ENCODE measurements at regions not wholly inside any gene's neighbourhood (a gene's known extent, or its start where the extent isn't known, plus 50 kb on each side); places are given as distances from the start of the nearest gene placed in this dataset.
"Not testable (repeated sequence)": the region's sequence is repeated elsewhere in the genome, so short reads cannot be mapped to it uniquely, and the experiment has no call there.

- no peak for DNase-seq
- no peak overlapping the region for H3K4me3 ChIP-seq
- TF ChIP-seq POLR2AphosphoS5 (IDR thresholded peaks at IDR 0.05) (no peak), POLR2A (IDR thresholded peaks at IDR 0.05) (no peak)
- TF ChIP-seq, protein P1, sequence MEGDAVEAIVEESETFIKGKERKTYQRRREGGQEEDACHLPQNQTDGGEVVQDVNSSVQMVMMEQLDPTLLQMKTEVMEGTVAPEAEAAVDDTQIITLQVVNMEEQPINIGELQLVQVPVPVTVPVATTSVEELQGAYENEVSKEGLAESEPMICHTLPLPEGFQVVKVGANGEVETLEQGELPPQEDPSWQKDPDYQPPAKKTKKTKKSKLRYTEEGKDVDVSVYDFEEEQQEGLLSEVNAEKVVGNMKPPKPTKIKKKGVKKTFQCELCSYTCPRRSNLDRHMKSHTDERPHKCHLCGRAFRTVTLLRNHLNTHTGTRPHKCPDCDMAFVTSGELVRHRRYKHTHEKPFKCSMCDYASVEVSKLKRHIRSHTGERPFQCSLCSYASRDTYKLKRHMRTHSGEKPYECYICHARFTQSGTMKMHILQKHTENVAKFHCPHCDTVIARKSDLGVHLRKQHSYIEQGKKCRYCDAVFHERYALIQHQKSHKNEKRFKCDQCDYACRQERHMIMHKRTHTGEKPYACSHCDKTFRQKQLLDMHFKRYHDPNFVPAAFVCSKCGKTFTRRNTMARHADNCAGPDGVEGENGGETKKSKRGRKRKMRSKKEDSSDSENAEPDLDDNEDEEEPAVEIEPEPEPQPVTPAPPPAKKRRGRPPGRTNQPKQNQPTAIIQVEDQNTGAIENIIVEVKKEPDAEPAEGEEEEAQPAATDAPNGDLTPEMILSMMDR (IDR thresholded peaks at IDR 0.05 in 8 of 11, conservative IDR thresholded peaks at IDR 0.05 in 3 of 11), result no peak
- H3K4me1 ChIP-seq, result no peaks in the 10 kb centered on the region
- peaks cover 0 to 5% (median 0%) of the 10 kb centered on the region in 7 donors for H3K27me3 ChIP-seq (replicated peaks in 1 of 7)
- peaks cover 0 to 5% (median 0%) of the 10 kb centered on the region in 8 donors for H3K9me3 ChIP-seq
- no peaks in the 10 kb centered on the region for H3K36me3 ChIP-seq
- intact Hi-C loops (cut with DNase I; ENCODE audit: low total_unique reads), result no loop called here
- H3K27ac ChIP-seq, result no peak overlapping the region
- 22 to 52% (median 39%) methylated on average over 1 of the region's 1 CpG for WGBS, 5 donors
These were observed 615.0 kb downstream of the FAM133A start for GRCh38 chrX:94288972-94289371.

GRCh38 chrX:94302446-94302845, 628.4 kb downstream of the FAM133A start:
- Histone ChIP-seq H3K9me3 (peaks cover 0 to 42% (median 13%) of the 10 kb centered on the region in 8 donors), H3K36me3 (no peaks in the 10 kb centered on the region), H3K4me1 (no peaks in the 10 kb centered on the region), H3K4me3 (no peak overlapping the region), H3K27me3 (replicated peaks in 1 of 7) (no peaks in the 10 kb centered on the region), H3K27ac (no peak overlapping the region)
- intact Hi-C loops (cut with DNase I; ENCODE audit: low total_unique reads), result no loop called here
- TF ChIP-seq POLR2AphosphoS5 (IDR thresholded peaks at IDR 0.05) (no peak), POLR2A (IDR thresholded peaks at IDR 0.05) (no peak)
- TF ChIP-seq, protein P1 (IDR thresholded peaks at IDR 0.05 in 8 of 11, conservative IDR thresholded peaks at IDR 0.05 in 3 of 11), result no peak
- 50 to 93% (median 88%) methylated on average over 1 to 2 of the region's 2 CpGs for WGBS, 5 donors
- DNase-seq, result no peak

- Histone ChIP-seq H3K4me3 (no peak overlapping the region), H3K36me3 (no peaks in the 10 kb centered on the region), H3K27me3 (replicated peaks in 1 of 7) (no peaks in the 10 kb centered on the region), H3K4me1 (no peaks in the 10 kb centered on the region), H3K9me3 (no peaks in the 10 kb centered on the region), H3K27ac (no peak overlapping the region)
- TF ChIP-seq, protein P1 (IDR thresholded peaks at IDR 0.05 in 8 of 11, conservative IDR thresholded peaks at IDR 0.05 in 3 of 11), result no peak
- TF ChIP-seq POLR2AphosphoS5 (IDR thresholded peaks at IDR 0.05) (no peak), POLR2A (IDR thresholded peaks at IDR 0.05) (no peak)
- 59 to 93% (median 77%) methylated on average over 1 of the region's 1 CpG for WGBS, 5 donors
- intact Hi-C loops (cut with DNase I; ENCODE audit: low total_unique reads), result no loop called here
- no peak for DNase-seq
These were observed 655.2 kb downstream of the FAM133A start for GRCh38 chrX:94329182-94329581.

GRCh38 chrX:94341730-94342129, 667.7 kb downstream of the FAM133A start:
- H3K36me3 ChIP-seq; H3K27me3 ChIP-seq (replicated peaks in 1 of 7); intact Hi-C loops (cut with DNase I; ENCODE audit: low total_unique reads); H3K9me3 ChIP-seq; H3K27ac ChIP-seq; H3K4me1 ChIP-seq; H3K4me3 ChIP-seq; DNase-seq: not testable (repeated sequence)
- 80 to 95% (median 86%) methylated on average over 7 of the region's 7 CpGs for WGBS, 5 donors

GRCh38 chrX:94361241-94361640, 687.2 kb downstream of the FAM133A start:
- H3K4me1 ChIP-seq, result no peaks in the 10 kb centered on the region
- intact Hi-C loops (cut with DNase I; ENCODE audit: low total_unique reads), result no loop called here
- no peak overlapping the region for H3K27ac ChIP-seq
- no peaks in the 10 kb centered on the region for H3K9me3 ChIP-seq
- 65 to 87% (median 79%) methylated on average over 10 of the region's 10 CpGs for WGBS, 5 donors
- no peak for DNase-seq
- TF ChIP-seq, protein P1 (IDR thresholded peaks at IDR 0.05 in 8 of 11, conservative IDR thresholded peaks at IDR 0.05 in 3 of 11), result no peak
- TF ChIP-seq POLR2AphosphoS5 (IDR thresholded peaks at IDR 0.05) (no peak), POLR2A (IDR thresholded peaks at IDR 0.05) (no peak)
- H3K36me3 ChIP-seq, result no peaks in the 10 kb centered on the region
- no peak overlapping the region for H3K4me3 ChIP-seq
- no peaks in the 10 kb centered on the region for H3K27me3 ChIP-seq (replicated peaks in 1 of 7)

Measured in spleen (tissue), 11 donors.